HG03432 (cell line): ENCODE measurements at regions not wholly inside any gene's neighbourhood (a gene's known extent, or its start where the extent isn't known, plus 50 kb on each side); places are given as distances from the start of the nearest gene placed in this dataset.

Source experiments
- ATAC-seq: cut with Tn5 transposase; IDR thresholded peaks from one replicate; pipeline ENCODE4 v1.9.1; 2021; ENCODE audit warnings: mild to moderate bottlenecking, moderate library complexity; ENCODE audit not compliant: unreplicated experiment

GRCh38 chr18:34590503-34590902, 119.6 kb upstream of the DTNA start:
- no peak for ATAC-seq

- ATAC-seq = no peak
Observed at GRCh38 chr18:34591920-34592444, 118.1 kb upstream of the DTNA start.

- ATAC-seq = no peak
Observed at GRCh38 chr18:34592481-34592880, 117.6 kb upstream of the DTNA start.

GRCh38 chr18:34592961-34593382, 117.1 kb upstream of the DTNA start:
- no peak for ATAC-seq

- ATAC-seq = no peak
Observed at GRCh38 chr18:34594266-34594665, 115.8 kb upstream of the DTNA start.

- ATAC-seq = no peak
Observed at GRCh38 chr18:34595690-34596089, 114.4 kb upstream of the DTNA start.

GRCh38 chr18:34598120-34598635, 111.9 kb upstream of the DTNA start:
- ATAC-seq = no peak

GRCh38 chr18:34600158-34600557, 109.9 kb upstream of the DTNA start:
- no peak for ATAC-seq

GRCh38 chr18:34600874-34601656, 109.0 kb upstream of the DTNA start:
- ATAC-seq = no peak

GRCh38 chr18:34604591-34604990, 105.5 kb upstream of the DTNA start:
- no peak for ATAC-seq

GRCh38 chr18:34606851-34607250, 103.2 kb upstream of the DTNA start:
- no peak for ATAC-seq

GRCh38 chr18:34608064-34608463, 102.0 kb upstream of the DTNA start:
- ATAC-seq = no peak

GRCh38 chr18:34609986-34610648, 100.0 kb upstream of the DTNA start:
- no peak for ATAC-seq

GRCh38 chr18:34611904-34612303, 98.2 kb upstream of the DTNA start:
- ATAC-seq = no peak

GRCh38 chr18:34620258-34620861, 89.7 kb upstream of the DTNA start:
- ATAC-seq = no peak

- no peak for ATAC-seq
Observed at GRCh38 chr18:34623557-34623956, 86.5 kb upstream of the DTNA start.

- no peak for ATAC-seq
Observed at GRCh38 chr18:34624551-34624950, 85.5 kb upstream of the DTNA start.

- no peak for ATAC-seq
Observed at GRCh38 chr18:34626404-34627136, 83.5 kb upstream of the DTNA start.

- ATAC-seq = no peak
Observed at GRCh38 chr18:34627137-34627920, 82.8 kb upstream of the DTNA start.
